ENCODE measurements at regions not wholly inside any gene's neighbourhood (a gene's known extent, or its start where the extent isn't known, plus 50 kb on each side); places are given as distances from the start of the nearest gene placed in this dataset.

DNA sequence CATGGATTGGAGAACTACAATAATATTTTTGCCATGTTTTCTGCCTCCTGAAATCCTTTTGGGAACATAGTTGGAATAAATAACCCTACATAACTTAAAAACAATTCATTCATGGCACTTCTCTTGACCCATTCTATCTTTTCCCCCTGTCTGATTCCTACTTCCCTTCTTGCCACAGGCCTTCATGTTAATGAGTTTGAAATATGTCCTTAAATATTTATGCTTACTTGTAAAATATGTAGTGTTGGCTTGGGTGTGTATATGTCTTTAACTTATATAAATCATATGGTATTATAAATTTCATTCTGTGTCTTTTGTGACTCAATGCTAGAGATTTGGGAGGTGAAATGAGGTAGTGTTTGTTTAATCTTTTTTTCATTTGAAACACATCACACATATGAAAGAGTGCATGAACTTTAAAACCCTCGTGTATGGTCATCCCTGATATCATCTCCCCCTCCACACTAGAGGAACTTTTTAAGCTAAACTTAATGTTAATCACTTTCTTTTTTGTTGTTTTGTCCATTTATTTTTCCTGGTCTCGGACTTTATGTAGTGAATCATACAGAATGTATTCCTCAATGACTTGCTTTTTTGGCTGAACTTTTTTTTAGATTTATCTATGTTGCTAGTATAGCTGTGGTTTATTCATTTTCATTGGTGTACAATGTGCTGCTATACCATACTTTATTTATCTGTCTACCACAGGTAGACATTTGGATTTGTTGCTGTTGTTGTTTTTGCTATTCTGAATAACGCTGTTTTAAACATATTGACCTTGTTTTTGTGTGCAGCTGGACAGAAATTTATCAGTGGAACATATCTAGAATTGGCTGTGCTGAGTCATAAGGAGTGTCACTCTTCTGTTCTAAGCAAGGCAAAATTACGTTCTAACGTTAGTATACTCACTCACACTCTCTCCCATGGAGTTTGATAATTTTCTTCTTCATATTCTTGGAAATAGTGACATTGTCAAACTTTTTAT lies 441.6 kb downstream of the PLPP3 start:
- Mint-ChIP-seq H3K27ac (ENCODE audit: unreplicated experiment) (no peak overlapping the region), H3K4me1 (ENCODE audit: low read depth, unreplicated experiment) (no peaks in the 10 kb centered on the region), H3K36me3 (ENCODE audit: unreplicated experiment) (no peaks in the 10 kb centered on the region), H3K9me3 (ENCODE audit: unreplicated experiment) (peaks cover 2% of the 10 kb centered on the region), H3K27me3 (ENCODE audit: unreplicated experiment) (peaks cover 1% of the 10 kb centered on the region), H3K4me3 (ENCODE audit: unreplicated experiment) (no peak overlapping the region)
- TF ChIP-seq, protein P1, sequence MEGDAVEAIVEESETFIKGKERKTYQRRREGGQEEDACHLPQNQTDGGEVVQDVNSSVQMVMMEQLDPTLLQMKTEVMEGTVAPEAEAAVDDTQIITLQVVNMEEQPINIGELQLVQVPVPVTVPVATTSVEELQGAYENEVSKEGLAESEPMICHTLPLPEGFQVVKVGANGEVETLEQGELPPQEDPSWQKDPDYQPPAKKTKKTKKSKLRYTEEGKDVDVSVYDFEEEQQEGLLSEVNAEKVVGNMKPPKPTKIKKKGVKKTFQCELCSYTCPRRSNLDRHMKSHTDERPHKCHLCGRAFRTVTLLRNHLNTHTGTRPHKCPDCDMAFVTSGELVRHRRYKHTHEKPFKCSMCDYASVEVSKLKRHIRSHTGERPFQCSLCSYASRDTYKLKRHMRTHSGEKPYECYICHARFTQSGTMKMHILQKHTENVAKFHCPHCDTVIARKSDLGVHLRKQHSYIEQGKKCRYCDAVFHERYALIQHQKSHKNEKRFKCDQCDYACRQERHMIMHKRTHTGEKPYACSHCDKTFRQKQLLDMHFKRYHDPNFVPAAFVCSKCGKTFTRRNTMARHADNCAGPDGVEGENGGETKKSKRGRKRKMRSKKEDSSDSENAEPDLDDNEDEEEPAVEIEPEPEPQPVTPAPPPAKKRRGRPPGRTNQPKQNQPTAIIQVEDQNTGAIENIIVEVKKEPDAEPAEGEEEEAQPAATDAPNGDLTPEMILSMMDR (IDR thresholded peaks at IDR 0.05; ENCODE audit: partially characterized antibody, unreplicated experiment): no peak
- no peak for DNase-seq

DNA sequence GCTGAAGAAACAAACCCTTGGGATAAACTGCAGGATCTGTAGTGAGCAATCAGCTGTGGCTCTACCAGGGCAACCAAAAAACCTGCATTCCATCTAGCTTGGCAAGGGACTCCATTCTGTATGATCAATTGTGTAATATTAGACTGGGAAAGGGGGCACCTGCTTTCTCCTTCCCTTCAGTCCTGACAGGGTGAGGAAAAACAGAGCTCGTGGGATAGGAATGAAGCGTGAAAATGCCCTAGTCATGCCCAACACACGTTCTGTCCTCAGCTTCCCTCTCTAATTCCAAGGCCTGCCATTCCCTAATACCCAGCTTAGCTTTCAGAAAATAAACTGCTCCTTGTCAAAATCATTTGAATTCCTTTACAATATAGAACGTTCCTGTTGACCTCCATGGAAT lies 442.3 kb downstream of the PLPP3 start:
- DNase-seq: no peak
- H3K4me1 Mint-ChIP-seq (ENCODE audit: low read depth, unreplicated experiment): no peaks in the 10 kb centered on the region
- peaks cover 2% of the 10 kb centered on the region for H3K9me3 Mint-ChIP-seq (ENCODE audit: unreplicated experiment)
- peaks cover 1% of the 10 kb centered on the region for H3K27me3 Mint-ChIP-seq (ENCODE audit: unreplicated experiment)
- no peak overlapping the region for H3K27ac Mint-ChIP-seq (ENCODE audit: unreplicated experiment)
- no peak overlapping the region for H3K4me3 Mint-ChIP-seq (ENCODE audit: unreplicated experiment)
- no peaks in the 10 kb centered on the region for H3K36me3 Mint-ChIP-seq (ENCODE audit: unreplicated experiment)
- TF ChIP-seq, protein P1 (IDR thresholded peaks at IDR 0.05; ENCODE audit: partially characterized antibody, unreplicated experiment): no peak

DNA sequence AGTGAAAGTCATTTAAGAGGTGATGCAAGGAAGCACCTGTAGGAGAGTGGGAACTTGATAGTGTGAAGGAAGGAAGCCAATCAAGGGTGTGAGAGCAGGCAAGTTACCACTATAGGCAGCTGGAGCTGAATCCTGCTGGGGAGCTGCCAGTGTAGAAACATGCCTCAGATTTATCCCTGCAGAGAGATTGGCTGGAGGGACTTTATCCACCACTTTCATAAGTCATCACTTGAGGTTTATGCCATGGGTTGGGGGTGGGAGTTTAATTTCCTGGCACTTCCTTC lies 443.6 kb downstream of the PLPP3 start:
- Mint-ChIP-seq H3K9me3 (ENCODE audit: unreplicated experiment) (peaks cover 2% of the 10 kb centered on the region), H3K4me3 (ENCODE audit: unreplicated experiment) (no peak overlapping the region), H3K27ac (ENCODE audit: unreplicated experiment) (no peak overlapping the region), H3K27me3 (ENCODE audit: unreplicated experiment) (peaks cover 1% of the 10 kb centered on the region), H3K36me3 (ENCODE audit: unreplicated experiment) (no peaks in the 10 kb centered on the region), H3K4me1 (ENCODE audit: low read depth, unreplicated experiment) (no peaks in the 10 kb centered on the region)
- TF ChIP-seq, protein P1 (IDR thresholded peaks at IDR 0.05; ENCODE audit: partially characterized antibody, unreplicated experiment): no peak
- no peak for DNase-seq

DNA sequence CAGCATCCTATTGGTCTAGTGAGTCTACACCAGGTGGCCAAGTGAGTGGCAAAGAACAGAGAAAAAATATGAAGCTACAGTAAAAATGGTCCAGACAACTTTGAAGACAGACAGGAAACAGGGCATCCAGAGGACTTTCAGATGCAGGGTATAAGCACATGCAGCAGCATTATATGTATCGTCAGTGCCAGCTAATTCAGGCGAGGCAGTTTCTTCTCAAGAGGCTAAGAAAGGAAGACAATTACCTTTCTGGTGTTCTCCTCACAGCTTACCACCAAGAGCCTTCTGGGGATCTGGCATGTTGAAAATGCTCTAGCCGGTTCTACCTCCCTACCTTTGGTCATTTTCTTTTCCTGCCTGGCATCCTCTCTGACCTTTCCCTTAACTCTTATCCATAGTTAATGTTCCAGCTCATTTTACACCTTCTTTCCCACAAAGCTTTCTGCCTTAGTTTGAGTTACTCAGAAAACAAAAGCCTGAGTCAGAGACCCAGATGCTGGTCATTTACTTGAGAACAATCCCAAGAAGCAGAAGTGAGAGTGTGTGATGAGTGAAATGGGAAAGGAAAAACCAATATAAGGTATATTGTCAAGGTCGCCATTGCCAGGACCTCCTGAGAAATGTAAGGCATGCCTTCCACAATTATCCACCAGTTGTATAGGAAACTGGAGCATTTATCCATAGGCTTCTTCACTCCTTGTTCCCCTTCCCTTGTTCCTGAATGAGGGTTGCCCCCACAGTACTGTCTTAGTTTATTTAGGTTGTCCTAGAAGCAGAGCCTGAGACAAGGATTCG lies 444.1 kb downstream of the PLPP3 start:
- H3K4me1 Mint-ChIP-seq (ENCODE audit: low read depth, unreplicated experiment): no peaks in the 10 kb centered on the region
- TF ChIP-seq, protein P1 (IDR thresholded peaks at IDR 0.05; ENCODE audit: partially characterized antibody, unreplicated experiment): no peak
- H3K4me3 Mint-ChIP-seq (ENCODE audit: unreplicated experiment): no peak overlapping the region
- H3K27ac Mint-ChIP-seq (ENCODE audit: unreplicated experiment): no peak overlapping the region
- peaks cover 2% of the 10 kb centered on the region for H3K9me3 Mint-ChIP-seq (ENCODE audit: unreplicated experiment)
- peaks cover 1% of the 10 kb centered on the region for H3K27me3 Mint-ChIP-seq (ENCODE audit: unreplicated experiment)
- no peak for DNase-seq
- H3K36me3 Mint-ChIP-seq (ENCODE audit: unreplicated experiment): no peaks in the 10 kb centered on the region

Data from glutamatergic neuron (in vitro differentiated cells).